ENCODE measurements at regions not wholly inside any gene's neighbourhood (a gene's known extent, or its start where the extent isn't known, plus 50 kb on each side); places are given as distances from the start of the nearest gene placed in this dataset.
"Not testable (repeated sequence)": the region's sequence is repeated elsewhere in the genome, so short reads cannot be mapped to it uniquely, and the experiment has no call there.

DNA sequence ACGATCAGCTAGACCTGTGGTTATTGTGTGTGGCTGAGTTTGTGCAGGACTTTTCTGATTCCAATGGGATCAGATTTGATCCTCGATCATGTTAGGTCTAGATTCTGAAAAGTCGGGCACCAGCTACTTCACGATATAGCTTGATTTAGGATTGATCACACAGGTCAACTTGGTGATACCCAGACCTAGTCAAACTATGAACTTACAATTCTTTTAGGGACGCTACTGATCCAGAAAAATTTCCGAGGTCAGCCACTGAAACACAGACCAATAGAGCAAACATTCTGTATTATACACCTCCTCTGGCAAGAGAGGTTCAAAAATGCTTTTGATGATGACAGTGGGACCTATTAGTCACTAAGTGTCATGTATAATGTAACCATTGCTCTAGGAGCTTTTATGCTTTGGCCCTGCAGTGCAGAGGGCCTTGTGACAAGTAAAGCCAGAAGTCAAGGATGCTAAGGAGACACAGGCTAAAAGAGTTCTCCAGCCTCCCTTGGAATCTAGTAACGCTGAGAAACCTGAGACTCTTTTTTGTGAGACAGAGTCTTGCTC lies 115.6 kb upstream of the MB21D2 start:
- peaks cover 2% of the 10 kb centered on the region for H3K27me3 ChIP-seq (ENCODE audit: insufficient read depth, low read length)
- H3K36me3 ChIP-seq (ENCODE audit: insufficient read depth, low read length): no peaks in the 10 kb centered on the region
- H3K27ac ChIP-seq (ENCODE audit: low read depth, low read length): no peak overlapping the region
- TF ChIP-seq, protein P1, sequence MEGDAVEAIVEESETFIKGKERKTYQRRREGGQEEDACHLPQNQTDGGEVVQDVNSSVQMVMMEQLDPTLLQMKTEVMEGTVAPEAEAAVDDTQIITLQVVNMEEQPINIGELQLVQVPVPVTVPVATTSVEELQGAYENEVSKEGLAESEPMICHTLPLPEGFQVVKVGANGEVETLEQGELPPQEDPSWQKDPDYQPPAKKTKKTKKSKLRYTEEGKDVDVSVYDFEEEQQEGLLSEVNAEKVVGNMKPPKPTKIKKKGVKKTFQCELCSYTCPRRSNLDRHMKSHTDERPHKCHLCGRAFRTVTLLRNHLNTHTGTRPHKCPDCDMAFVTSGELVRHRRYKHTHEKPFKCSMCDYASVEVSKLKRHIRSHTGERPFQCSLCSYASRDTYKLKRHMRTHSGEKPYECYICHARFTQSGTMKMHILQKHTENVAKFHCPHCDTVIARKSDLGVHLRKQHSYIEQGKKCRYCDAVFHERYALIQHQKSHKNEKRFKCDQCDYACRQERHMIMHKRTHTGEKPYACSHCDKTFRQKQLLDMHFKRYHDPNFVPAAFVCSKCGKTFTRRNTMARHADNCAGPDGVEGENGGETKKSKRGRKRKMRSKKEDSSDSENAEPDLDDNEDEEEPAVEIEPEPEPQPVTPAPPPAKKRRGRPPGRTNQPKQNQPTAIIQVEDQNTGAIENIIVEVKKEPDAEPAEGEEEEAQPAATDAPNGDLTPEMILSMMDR (IDR thresholded peaks at IDR 0.05; ENCODE audit: insufficient read depth, low read depth, low read length): no peak
- TF ChIP-seq EZH2 (IDR thresholded peaks at IDR 0.05; ENCODE audit: insufficient read depth, low read length): no peak
- DNase-seq (ENCODE audit: low read depth): no peak
- no peak overlapping the region for H3K9ac ChIP-seq (ENCODE audit: low read length)
- no peak overlapping the region for H3K4me3 Mint-ChIP-seq (ENCODE audit: unreplicated experiment)
- H3K4me1 Mint-ChIP-seq (ENCODE audit: low read depth, unreplicated experiment): no peaks in the 10 kb centered on the region
- FAIRE-seq: no peak
- H3K27ac Mint-ChIP-seq (ENCODE audit: unreplicated experiment): no peak overlapping the region
- H3K27me3 Mint-ChIP-seq (ENCODE audit: low read depth, unreplicated experiment): no peaks in the 10 kb centered on the region
- H3K9me3 Mint-ChIP-seq (ENCODE audit: unreplicated experiment): peaks cover 4% of the 10 kb centered on the region
- H3K36me3 Mint-ChIP-seq (ENCODE audit: low read depth, unreplicated experiment): no peaks in the 10 kb centered on the region
- no peak overlapping the region for H2AFZ ChIP-seq (ENCODE audit: low read depth, low read length)
- no peaks in the 10 kb centered on the region for H3K9me3 ChIP-seq (ENCODE audit: insufficient read depth, low read depth, low read length)
- H3K4me1 ChIP-seq (ENCODE audit: insufficient read depth, low read length): no peaks in the 10 kb centered on the region
- no peaks in the 10 kb centered on the region for H4K20me1 ChIP-seq (ENCODE audit: insufficient read depth, low read length)
- no peaks in the 10 kb centered on the region for H3K79me2 ChIP-seq (ENCODE audit: insufficient read depth, low read length)
- H3K4me3 ChIP-seq (ENCODE audit: insufficient read depth, low read depth, low read length): no peak overlapping the region
- no peak overlapping the region for H3K4me2 ChIP-seq (ENCODE audit: low read length)

DNA sequence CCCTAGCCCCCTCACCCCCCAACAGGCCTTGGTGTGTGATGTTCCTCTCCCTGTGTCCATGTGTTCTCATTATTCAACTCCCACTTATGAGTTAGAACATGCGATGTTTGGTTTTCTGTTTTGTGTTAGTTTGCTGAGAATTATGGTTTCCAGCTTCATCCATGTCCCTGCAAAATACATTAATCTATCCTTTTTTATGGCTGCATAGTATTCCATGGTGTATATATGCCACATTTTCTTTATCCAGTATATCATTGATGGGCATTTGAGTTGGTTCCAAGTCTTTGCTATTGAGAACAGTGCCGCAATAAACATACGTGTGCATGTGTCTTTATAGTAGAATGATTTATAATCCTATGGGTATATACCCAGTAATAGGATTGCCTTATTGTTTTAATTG lies 120.2 kb upstream of the MB21D2 start:
- not testable (repeated sequence) for H3K79me2 ChIP-seq (ENCODE audit: insufficient read depth, low read length); DNase-seq (ENCODE audit: low read depth); H3K4me1 ChIP-seq (ENCODE audit: insufficient read depth, low read length); H3K27ac Mint-ChIP-seq (ENCODE audit: unreplicated experiment); H3K4me3 Mint-ChIP-seq (ENCODE audit: unreplicated experiment); H3K4me3 ChIP-seq (ENCODE audit: insufficient read depth, low read depth, low read length); H3K9me3 Mint-ChIP-seq (ENCODE audit: unreplicated experiment); H3K9me3 ChIP-seq (ENCODE audit: insufficient read depth, low read depth, low read length); H3K4me1 Mint-ChIP-seq (ENCODE audit: low read depth, unreplicated experiment); H3K27me3 ChIP-seq (ENCODE audit: insufficient read depth, low read length); H3K27ac ChIP-seq (ENCODE audit: low read depth, low read length); H3K36me3 Mint-ChIP-seq (ENCODE audit: low read depth, unreplicated experiment); H3K9ac ChIP-seq (ENCODE audit: low read length); H3K4me2 ChIP-seq (ENCODE audit: low read length); H2AFZ ChIP-seq (ENCODE audit: low read depth, low read length); H3K36me3 ChIP-seq (ENCODE audit: insufficient read depth, low read length); FAIRE-seq; H3K27me3 Mint-ChIP-seq (ENCODE audit: low read depth, unreplicated experiment); H4K20me1 ChIP-seq (ENCODE audit: insufficient read depth, low read length)

DNA sequence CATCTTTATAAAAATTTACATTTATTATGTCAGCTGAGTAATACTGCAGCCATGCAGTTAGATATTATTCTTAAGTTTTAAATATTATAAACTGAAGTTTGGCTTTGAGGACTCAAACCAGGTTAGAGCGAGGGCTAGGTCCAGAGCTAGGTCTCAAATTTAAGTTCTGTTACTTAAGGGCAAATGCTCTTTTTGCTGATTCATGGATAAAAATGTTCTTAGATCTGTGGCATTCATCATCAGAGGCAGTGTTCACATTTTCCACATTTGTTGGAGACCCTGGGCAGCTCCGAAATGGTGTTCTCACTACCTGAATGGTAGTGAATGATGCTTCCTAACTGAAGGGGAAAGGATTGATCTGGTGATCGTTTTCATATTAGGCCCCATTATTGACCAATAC lies 121.4 kb upstream of the MB21D2 start:
- Mint-ChIP-seq H3K9me3 (ENCODE audit: unreplicated experiment) (peaks cover 4% of the 10 kb centered on the region), H3K27me3 (ENCODE audit: low read depth, unreplicated experiment) (no peaks in the 10 kb centered on the region), H3K36me3 (ENCODE audit: low read depth, unreplicated experiment) (no peaks in the 10 kb centered on the region), H3K27ac (ENCODE audit: unreplicated experiment) (no peak overlapping the region), H3K4me1 (ENCODE audit: low read depth, unreplicated experiment) (no peaks in the 10 kb centered on the region), H3K4me3 (ENCODE audit: unreplicated experiment) (no peak overlapping the region)
- H3K79me2 ChIP-seq (ENCODE audit: insufficient read depth, low read length): no peaks in the 10 kb centered on the region
- no peaks in the 10 kb centered on the region for H3K4me1 ChIP-seq (ENCODE audit: insufficient read depth, low read length)
- TF ChIP-seq EZH2 (IDR thresholded peaks at IDR 0.05; ENCODE audit: insufficient read depth, low read length): no peak
- TF ChIP-seq, protein P1 (IDR thresholded peaks at IDR 0.05; ENCODE audit: insufficient read depth, low read depth, low read length): no peak
- no peak overlapping the region for H3K4me3 ChIP-seq (ENCODE audit: insufficient read depth, low read depth, low read length)
- H3K27me3 ChIP-seq (ENCODE audit: insufficient read depth, low read length): no peaks in the 10 kb centered on the region
- no peak for FAIRE-seq
- no peak overlapping the region for H2AFZ ChIP-seq (ENCODE audit: low read depth, low read length)
- H3K9me3 ChIP-seq (ENCODE audit: insufficient read depth, low read depth, low read length): no peaks in the 10 kb centered on the region
- no peaks in the 10 kb centered on the region for H3K36me3 ChIP-seq (ENCODE audit: insufficient read depth, low read length)
- no peak overlapping the region for H3K27ac ChIP-seq (ENCODE audit: low read depth, low read length)
- H4K20me1 ChIP-seq (ENCODE audit: insufficient read depth, low read length): no peaks in the 10 kb centered on the region
- H3K9ac ChIP-seq (ENCODE audit: low read length): no peak overlapping the region
- H3K4me2 ChIP-seq (ENCODE audit: low read length): no peak overlapping the region
- no peak for DNase-seq (ENCODE audit: low read depth)

All from astrocyte (in vitro differentiated cells and primary cell).